HFFc6 (cell line): ENCODE measurements at regions not wholly inside any gene's neighbourhood (a gene's known extent, or its start where the extent isn't known, plus 50 kb on each side); places are given as distances from the start of the nearest gene placed in this dataset.

Source experiments
- DNase-seq: peaks from one replicate; pipeline ENCODE4 v3.0.0-alpha.2; 2018
- H3K27ac Mint-ChIP-seq: 2 replicates; pipeline ENCODE4 v1.8.0; 2020; ENCODE audit warnings: mild to moderate bottlenecking, mixed read lengths
- H3K27me3 Mint-ChIP-seq: 2 replicates; pipeline ENCODE4 v1.8.0; 2021; ENCODE audit warnings: mild to moderate bottlenecking, moderate library complexity, mixed read lengths; ENCODE audit not compliant: insufficient read depth
- H3K36me3 Mint-ChIP-seq: 2 replicates; pipeline ENCODE4 v1.8.0; 2021; ENCODE audit warnings: low read depth, mixed read lengths
- H3K4me1 Mint-ChIP-seq: 2 replicates; pipeline ENCODE4 v1.8.0; 2020; ENCODE audit warnings: low read depth, mixed read lengths
- H3K4me3 Mint-ChIP-seq: 2 replicates; pipeline ENCODE4 v1.8.0; 2020; ENCODE audit warnings: mild to moderate bottlenecking, moderate library complexity, mixed read lengths
- H3K9me3 Mint-ChIP-seq: 2 replicates; pipeline ENCODE4 v1.8.0; 2020; ENCODE audit warnings: mild to moderate bottlenecking, mixed read lengths
- CTCF ChIP-seq: fragments of 200-600 bp; sonication (generic); IDR thresholded peaks from 2 replicates; pipeline ENCODE4 v1.5.0; 2021; ENCODE audit warnings: antibody characterized with exemption, mild to moderate bottlenecking

GRCh38 chr14:29311983-29312382 lies 545.4 kb downstream of the FOXG1 start:
- Mint-ChIP-seq H3K36me3 (peaks cover 31% of the 10 kb centered on the region), H3K4me1 (peaks cover 59% of the 10 kb centered on the region), H3K27ac (peak overlapping the region; percentile 78), H3K27me3 (no peaks in the 10 kb centered on the region), H3K4me3 (peak overlapping the region; percentile 51), H3K9me3 (peaks cover 19% of the 10 kb centered on the region; the same call in 1 of the 2 replicates)
- DNase-seq = peak; percentile 68
- no peak for TF ChIP-seq CTCF

GRCh38 chr14:29316936-29317335 lies 550.3 kb downstream of the FOXG1 start:
- no peak for DNase-seq
- H3K27ac Mint-ChIP-seq = no peak overlapping the region
- H3K9me3 Mint-ChIP-seq = peaks cover 24% of the 10 kb centered on the region
- no peak for TF ChIP-seq CTCF
- peaks cover 32% of the 10 kb centered on the region for H3K36me3 Mint-ChIP-seq
- no peaks in the 10 kb centered on the region for H3K27me3 Mint-ChIP-seq
- no peak overlapping the region for H3K4me3 Mint-ChIP-seq
- H3K4me1 Mint-ChIP-seq = peaks cover 52% of the 10 kb centered on the region

GRCh38 chr14:29317423-29317822 lies 550.8 kb downstream of the FOXG1 start:
- Mint-ChIP-seq H3K36me3 (peaks cover 29% of the 10 kb centered on the region), H3K27me3 (no peaks in the 10 kb centered on the region), H3K4me1 (peaks cover 52% of the 10 kb centered on the region), H3K4me3 (no peak overlapping the region), H3K27ac (no peak overlapping the region), H3K9me3 (peaks cover 20% of the 10 kb centered on the region)
- DNase-seq = no peak
- no peak for TF ChIP-seq CTCF

- peak; percentile 13 for DNase-seq
- TF ChIP-seq CTCF = no peak
- Mint-ChIP-seq H3K4me1 (peaks cover 43% of the 10 kb centered on the region), H3K36me3 (peaks cover 18% of the 10 kb centered on the region), H3K4me3 (no peak overlapping the region), H3K27ac (no peak overlapping the region), H3K27me3 (no peaks in the 10 kb centered on the region), H3K9me3 (peaks cover 13% of the 10 kb centered on the region)
Observed at GRCh38 chr14:29320286-29320685, 553.7 kb downstream of the FOXG1 start.

GRCh38 chr14:29321646-29322045 lies 555.1 kb downstream of the FOXG1 start:
- H3K4me3 Mint-ChIP-seq = peak overlapping the region; percentile 8; the same call in 1 of the 2 replicates
- H3K4me1 Mint-ChIP-seq = peaks cover 38% of the 10 kb centered on the region
- peak overlapping the region; percentile 43; the same call in 1 of the 2 replicates for H3K27ac Mint-ChIP-seq
- TF ChIP-seq CTCF = no peak
- peaks cover 13% of the 10 kb centered on the region for H3K9me3 Mint-ChIP-seq
- peaks cover 18% of the 10 kb centered on the region for H3K36me3 Mint-ChIP-seq
- DNase-seq = peak; percentile 77
- no peaks in the 10 kb centered on the region for H3K27me3 Mint-ChIP-seq
